ENCODE measurements at regions not wholly inside any gene's neighbourhood (a gene's known extent, or its start where the extent isn't known, plus 50 kb on each side); places are given as distances from the start of the nearest gene placed in this dataset.
"Not testable (repeated sequence)": the region's sequence is repeated elsewhere in the genome, so short reads cannot be mapped to it uniquely, and the experiment has no call there.

- no peak overlapping the region for H3K4me3 ChIP-seq (ENCODE audit: low read length)
- TF ChIP-seq, protein P1, sequence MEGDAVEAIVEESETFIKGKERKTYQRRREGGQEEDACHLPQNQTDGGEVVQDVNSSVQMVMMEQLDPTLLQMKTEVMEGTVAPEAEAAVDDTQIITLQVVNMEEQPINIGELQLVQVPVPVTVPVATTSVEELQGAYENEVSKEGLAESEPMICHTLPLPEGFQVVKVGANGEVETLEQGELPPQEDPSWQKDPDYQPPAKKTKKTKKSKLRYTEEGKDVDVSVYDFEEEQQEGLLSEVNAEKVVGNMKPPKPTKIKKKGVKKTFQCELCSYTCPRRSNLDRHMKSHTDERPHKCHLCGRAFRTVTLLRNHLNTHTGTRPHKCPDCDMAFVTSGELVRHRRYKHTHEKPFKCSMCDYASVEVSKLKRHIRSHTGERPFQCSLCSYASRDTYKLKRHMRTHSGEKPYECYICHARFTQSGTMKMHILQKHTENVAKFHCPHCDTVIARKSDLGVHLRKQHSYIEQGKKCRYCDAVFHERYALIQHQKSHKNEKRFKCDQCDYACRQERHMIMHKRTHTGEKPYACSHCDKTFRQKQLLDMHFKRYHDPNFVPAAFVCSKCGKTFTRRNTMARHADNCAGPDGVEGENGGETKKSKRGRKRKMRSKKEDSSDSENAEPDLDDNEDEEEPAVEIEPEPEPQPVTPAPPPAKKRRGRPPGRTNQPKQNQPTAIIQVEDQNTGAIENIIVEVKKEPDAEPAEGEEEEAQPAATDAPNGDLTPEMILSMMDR (IDR thresholded peaks at IDR 0.05; ENCODE audit: insufficient read depth, low read depth, low read length, missing control alignments), result peak; percentile 22
- DNase-seq (ENCODE audit: low read depth), result peak; percentile 18
These were observed 87.3 kb upstream of the CCNG1 start for GRCh38 chr5:163350083-163350482.

GRCh38 chr5:163352531-163352930 lies 84.9 kb upstream of the CCNG1 start:
- TF ChIP-seq, protein P1 (IDR thresholded peaks at IDR 0.05; ENCODE audit: insufficient read depth, low read depth, low read length, missing control alignments), result no peak
- H3K4me3 ChIP-seq (ENCODE audit: low read length), result no peak overlapping the region
- no peak for DNase-seq (ENCODE audit: low read depth)

DNA sequence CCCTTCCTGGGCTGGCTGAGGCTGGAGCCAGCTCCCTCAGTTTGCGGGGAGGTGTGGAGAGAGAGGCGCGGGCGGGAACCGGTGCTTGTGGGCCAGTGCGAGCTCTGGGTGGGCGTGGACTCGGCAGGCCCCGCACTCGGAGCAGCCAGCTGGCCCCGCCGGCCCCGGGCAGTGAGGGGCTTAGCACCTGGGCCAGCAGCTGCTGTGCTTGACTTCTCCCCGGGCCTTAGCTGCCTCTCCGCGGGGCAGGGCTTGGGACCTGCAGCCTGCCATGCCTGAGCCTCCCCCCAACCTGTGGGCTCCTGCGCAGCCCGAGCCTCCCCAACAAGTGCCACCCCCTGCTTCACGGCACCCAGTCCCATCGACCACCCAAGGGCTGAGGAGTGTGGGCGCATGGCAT lies 81.6 kb upstream of the CCNG1 start:
- DNase-seq (ENCODE audit: low read depth); H3K4me3 ChIP-seq (ENCODE audit: low read length): not testable (repeated sequence)

DNA sequence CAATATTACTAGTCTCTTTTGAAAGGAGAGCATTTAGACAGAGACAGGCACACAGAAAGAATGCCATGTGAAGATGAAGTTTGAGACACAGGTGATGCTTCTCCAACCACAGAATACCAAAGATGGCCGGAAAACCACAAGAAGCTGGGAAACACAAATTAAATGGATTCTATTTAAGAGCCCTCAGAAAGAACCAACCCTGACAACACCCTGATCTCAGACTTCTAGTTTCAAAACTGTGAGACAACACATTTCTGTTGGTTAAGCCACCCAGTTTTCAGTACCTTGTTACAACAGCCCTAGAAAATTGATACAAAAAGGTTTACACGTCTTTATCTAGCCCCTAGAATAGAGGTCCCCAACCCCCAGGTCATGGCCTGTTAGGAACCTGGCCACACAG lies 79.8 kb upstream of the CCNG1 start:
- H3K4me3 ChIP-seq (ENCODE audit: low read length), result no peak overlapping the region
- TF ChIP-seq, protein P1 (IDR thresholded peaks at IDR 0.05; ENCODE audit: insufficient read depth, low read depth, low read length, missing control alignments), result no peak
- DNase-seq (ENCODE audit: low read depth), result no peak

DNA sequence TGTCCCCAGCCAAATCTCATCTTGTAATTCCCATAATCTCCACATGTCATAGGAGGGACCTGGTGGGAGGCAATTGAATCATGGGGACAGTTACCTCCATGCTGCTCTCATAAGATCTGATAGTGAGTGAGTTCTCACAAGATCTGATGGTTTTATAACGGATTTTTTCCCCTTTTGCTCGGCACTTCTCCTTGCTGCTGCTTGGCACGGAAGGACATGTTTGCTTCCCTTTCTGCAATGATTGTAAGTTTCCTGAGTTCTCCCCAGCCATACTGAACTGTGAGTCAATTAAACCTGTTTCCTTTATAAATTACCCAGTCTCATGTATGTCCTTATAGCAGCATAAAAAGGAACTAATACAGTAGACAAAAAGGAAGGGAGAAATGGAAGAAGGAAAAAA lies 76.7 kb upstream of the CCNG1 start:
- no peak overlapping the region for H3K4me3 ChIP-seq (ENCODE audit: low read length)
- TF ChIP-seq, protein P1 (IDR thresholded peaks at IDR 0.05; ENCODE audit: insufficient read depth, low read depth, low read length, missing control alignments), result no peak
- DNase-seq (ENCODE audit: low read depth), result no peak

DNA sequence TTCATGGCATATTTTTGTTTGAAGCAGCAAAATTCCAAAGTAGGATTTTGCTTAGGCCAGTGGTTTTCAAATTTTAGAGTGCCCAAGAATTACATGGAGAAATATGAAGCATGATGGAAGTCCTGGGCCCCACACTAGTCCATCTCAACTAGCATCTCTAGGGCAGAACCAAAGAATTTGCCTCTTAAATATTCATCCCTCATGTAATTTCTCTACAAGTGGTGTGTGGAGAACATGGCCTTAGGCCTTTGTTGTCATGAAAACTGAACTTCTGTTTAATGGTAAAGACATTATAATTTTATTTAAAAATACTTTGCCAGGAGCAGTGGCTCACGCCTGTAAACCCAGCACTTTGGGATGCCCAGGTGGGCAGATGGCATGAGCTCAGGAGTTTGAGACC lies 75.9 kb upstream of the CCNG1 start:
- H3K4me3 ChIP-seq (ENCODE audit: low read length), result no peak overlapping the region
- DNase-seq (ENCODE audit: low read depth), result no peak
- TF ChIP-seq, protein P1 (IDR thresholded peaks at IDR 0.05; ENCODE audit: insufficient read depth, low read depth, low read length, missing control alignments), result no peak

DNA sequence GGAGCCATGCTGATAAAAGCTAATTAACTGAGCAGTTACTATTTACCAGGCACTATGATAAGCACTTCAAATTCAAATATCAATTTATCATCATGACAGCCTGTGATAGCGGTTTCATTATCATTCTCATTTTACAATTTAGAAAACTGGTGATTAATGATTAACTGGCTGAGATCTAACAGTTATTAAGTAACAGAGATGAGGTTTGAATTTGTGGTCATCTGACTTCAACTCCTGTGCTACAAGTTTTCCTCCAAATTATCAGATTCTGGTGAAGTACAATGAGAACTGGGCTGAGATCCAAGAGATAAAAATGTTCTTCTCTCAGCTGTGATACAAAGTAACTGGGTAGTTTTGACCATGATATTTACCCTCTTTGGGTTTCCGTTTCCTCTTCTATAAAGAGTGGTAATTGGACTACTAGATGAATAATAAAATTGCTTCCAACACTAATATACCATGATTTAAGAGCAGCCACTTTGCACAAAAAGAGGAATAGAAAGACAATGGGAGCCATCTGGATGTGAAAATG lies 74.5 kb upstream of the CCNG1 start:
- no peak for DNase-seq (ENCODE audit: low read depth)
- TF ChIP-seq, protein P1 (IDR thresholded peaks at IDR 0.05; ENCODE audit: insufficient read depth, low read depth, low read length, missing control alignments), result no peak
- no peak overlapping the region for H3K4me3 ChIP-seq (ENCODE audit: low read length)

All from epithelial cell of esophagus (primary cell).